GM21528 (cell line): ENCODE measurements at regions not wholly inside any gene's neighbourhood (a gene's known extent, or its start where the extent isn't known, plus 50 kb on each side); places are given as distances from the start of the nearest gene placed in this dataset.
"Not testable (repeated sequence)": the region's sequence is repeated elsewhere in the genome, so short reads cannot be mapped to it uniquely, and the experiment has no call there.

Experiments used
- ATAC-seq: cut with Tn5 transposase; IDR thresholded peaks from one replicate; pipeline ENCODE4 v1.9.1; 2021; ENCODE audit warnings: mild to moderate bottlenecking, moderate library complexity; ENCODE audit not compliant: unreplicated experiment, low FRiP score

DNA sequence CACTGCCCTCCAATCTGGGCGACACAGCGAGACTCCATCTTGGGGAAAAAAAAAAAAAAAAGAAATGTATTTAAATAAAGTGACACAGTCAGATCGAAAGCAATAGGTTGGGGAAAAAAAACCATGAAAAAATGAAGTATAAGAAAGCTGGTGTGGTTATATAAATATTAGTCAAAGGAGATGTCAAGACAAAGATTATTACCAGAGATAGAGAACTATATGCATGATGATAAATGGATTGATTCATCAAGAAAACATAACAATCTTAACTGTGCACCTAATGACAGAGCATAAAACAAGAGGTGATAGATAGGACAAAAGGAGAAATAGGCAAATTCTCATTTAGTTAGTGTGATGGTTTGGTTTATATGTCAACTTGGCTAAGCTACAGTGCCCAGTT is 146.9 kb upstream of the AHI1 start:
- no peak for ATAC-seq

GRCh38 chr6:135647521-135647920 is 150.0 kb upstream of the AHI1 start:
- ATAC-seq = no peak

GRCh38 chr6:135651964-135652755 is 154.6 kb upstream of the AHI1 start:
- peak; percentile 96 for ATAC-seq

DNA sequence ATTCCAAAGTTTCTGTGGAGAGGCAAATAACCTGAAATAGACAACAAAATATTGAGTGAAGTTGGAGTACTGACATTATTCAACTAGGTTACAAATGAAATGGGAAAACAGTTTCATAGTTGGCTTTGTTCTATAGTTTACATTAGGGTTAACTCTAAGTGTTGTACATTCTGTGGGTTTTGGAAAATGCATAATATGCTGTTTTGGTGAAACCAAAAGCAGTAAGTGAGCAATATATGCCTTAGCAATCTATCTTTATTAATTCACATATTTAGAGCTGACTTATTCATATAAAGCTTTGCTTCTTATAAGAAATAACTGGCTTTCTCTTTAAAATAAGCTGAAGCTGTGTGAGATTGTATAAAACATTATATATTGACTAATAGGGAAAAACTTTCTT is 157.5 kb upstream of the AHI1 start:
- no peak for ATAC-seq

DNA sequence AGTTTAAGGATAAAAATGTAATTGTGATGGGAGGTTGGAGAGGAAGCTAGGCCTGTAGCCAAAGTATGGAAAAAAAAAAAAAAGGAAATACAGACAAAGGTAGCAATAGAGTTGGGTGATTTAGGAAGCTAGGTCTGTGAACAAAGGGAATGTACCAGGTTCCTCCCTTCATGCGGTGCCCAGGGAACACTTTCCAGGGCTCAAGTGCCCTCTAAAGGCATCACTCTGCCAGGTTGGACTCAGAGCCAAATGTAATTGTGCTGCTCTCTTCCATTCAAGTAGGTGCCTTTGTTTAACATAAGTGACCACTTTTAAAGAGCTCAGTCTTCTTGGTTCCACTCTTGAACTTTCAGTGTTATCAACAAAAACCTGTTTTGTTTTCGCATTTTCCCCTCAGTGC is 159.7 kb upstream of the AHI1 start:
- ATAC-seq = no peak

GRCh38 chr6:135658481-135658880 is 160.9 kb upstream of the AHI1 start:
- no peak for ATAC-seq

DNA sequence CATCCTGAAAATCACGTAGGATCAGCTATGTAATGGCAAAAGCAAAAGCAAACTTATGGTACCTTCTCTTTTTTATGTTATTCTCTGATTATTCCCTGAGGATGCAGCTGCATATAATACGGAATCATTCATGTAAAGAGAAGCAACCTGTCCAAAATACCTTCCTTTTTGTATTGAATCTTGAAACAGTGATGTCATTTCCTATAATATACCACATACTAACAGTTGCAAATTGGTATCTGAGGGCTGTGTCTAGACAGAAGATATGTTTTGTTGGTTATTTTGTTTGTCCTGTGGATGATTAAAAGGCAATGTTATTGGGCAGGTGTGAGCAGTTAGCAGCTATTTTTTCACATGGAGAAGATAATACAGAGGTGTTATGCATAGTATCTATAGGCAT is 161.4 kb upstream of the AHI1 start:
- ATAC-seq = no peak

DNA sequence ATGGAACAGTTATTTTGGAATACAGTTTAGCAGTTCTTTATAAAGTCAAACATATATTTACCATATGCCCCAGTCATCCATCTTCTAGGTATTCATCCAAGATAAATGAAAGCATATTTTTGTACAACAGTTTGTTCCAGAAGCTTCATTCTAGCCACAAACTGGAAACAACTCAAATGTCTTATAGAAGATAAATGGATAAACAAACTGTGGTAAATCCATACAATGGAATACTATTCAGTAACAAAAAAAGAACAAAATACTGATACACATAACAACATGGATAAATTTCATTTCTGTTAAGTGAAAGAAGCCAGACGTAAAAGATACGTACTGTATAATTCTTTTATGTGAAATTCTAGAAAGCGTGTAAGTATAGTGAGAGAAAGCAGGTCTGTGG is 167.0 kb upstream of the AHI1 start:
- ATAC-seq = no peak

DNA sequence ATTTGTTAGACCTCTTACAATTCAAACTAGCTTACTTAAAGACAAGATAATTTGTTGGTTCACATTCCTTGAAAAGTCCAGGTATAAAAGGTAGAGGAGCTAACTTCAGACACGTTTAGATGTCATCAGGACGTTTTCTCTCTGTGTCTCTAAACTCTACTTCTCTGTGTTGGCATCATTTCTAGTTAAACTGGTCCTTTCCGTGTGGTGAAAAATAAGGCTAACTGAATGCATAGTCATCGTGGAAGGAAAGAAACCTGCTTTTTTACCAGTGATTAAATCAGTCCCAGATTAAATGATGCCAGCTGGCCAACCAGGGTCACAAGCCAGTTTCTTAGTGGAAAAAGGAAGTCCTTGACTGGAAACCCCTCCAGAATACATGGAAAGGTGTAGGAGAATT is 168.4 kb upstream of the AHI1 start:
- no peak for ATAC-seq

DNA sequence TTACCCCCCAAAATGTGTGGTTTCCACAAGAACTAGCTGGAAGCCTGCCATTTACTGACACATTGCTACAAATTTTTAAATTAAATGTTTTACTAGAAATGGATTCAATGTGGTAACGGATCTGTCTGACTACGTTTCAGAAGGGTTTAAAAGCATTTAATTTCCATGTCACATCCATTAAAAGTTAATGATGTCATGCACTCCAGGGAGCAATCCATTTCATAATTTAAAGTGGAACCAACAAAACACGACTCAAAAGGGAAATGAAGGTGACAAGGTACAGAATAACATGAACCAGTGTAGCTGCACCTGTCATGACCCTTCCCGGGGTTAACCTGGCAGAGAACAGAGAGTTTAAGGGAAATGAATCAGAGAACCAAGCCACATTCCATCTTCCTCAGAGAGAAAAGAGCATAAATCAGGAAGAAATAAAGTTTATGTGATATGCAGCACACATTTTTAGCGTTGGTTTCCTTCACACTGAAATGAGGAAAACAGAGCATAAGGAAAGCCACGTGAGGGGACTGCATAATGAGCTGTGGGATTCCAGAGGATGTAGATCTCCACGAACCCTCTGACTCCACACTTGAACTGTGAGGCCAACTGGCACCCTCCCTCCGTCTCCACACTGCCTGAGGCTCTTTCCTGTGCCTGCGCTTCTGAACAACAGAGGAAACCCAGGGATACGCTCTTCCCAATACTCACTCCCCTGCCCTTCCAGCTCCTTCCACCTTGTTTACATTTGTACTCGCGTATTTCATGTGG is 170.3 kb upstream of the AHI1 start:
- ATAC-seq = no peak

GRCh38 chr6:135672256-135672655 is 174.7 kb upstream of the AHI1 start:
- no peak for ATAC-seq

GRCh38 chr6:135673501-135674309 is 176.2 kb upstream of the AHI1 start:
- ATAC-seq = no peak

GRCh38 chr6:135675026-135675425 is 176.5 kb upstream of the PDE7B start:
- no peak for ATAC-seq

GRCh38 chr6:135675862-135676261 is 175.6 kb upstream of the PDE7B start:
- no peak for ATAC-seq

DNA sequence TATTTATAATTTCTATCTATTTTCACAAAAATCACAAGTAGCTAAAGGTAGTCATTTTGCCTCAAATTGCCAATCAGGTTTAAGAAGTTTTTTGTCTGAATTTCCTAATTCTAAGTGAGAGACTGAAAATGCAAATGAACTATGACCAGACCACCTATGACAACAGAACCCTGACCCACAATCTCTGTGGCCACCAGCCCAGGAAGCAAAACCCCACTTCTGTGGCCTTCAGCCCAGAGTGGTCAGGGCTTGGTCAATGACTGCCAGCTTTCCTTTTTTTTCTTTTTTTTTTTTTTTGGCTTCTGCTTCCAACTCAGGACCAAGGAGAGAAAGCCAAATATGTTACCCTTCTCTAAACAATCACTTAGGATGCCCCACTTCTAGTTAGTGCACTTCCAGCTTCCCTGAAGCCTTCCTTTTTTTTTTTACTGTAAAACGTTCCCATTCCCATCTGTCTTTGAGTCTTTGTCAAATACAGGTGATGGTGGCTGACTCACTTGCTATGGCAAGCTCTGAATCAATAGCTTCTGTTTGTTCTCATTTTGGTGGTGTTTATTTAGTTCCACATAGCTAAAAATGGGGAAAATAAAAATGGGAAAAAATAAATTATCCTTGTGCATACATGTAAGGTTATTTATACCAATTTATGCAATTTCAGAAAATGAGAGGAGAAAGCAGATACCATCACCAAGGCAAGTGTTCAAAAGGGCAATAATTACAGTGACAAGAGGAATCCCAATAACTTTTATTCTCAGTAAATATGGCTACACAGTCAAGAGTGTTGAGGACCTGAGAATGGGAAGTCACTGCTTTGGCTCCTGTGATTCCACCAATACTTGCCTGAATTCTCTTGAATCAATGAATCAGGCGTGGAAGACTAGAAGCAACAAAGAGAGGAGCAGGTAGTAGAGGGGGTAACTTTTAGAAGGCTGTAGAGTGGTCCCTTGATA is 170.3 kb upstream of the PDE7B start:
- no peak for ATAC-seq

DNA sequence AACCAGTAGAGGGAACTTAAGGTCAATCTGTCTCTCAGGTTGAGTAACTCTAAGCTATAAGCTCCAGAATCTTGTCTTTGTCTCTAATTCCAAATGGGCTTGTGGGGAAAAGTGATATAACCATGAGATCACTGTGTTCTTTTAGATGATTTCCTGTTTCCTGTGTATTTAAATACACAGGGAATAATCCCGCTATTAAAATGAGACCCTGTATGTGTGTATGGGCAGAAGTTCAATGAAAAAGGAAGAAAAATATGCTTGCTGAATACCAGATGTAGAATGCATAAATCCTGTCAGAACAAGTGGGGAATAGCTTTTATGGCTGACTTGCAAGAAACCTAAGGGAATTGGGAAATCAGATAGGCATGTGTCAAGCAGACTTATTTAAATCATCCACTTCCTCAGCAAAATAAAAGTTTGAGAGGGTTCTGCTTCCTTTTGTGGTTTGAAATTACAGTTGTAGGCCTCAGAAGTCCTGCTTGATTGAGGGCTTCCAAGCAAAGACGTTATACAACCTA is 164.7 kb upstream of the PDE7B start:
- no peak for ATAC-seq

DNA sequence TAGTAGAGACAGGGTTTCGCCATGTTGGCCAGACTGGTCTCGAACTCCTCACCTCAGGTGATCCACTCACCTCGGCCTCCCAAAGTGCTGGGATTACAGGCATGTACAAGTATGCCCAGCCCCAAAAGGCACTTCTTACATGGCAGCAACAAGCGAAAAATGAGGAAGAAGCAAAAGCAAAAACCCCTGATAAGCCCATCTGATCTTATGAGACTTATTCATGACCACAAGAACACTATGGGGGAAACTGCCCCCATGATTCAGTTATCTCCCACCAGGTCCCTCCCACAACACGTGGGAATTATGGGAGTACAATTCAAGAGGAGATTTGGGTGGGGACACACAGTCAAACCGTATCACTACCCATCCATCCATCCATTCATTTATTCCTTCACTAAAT is 163.0 kb upstream of the PDE7B start:
- ATAC-seq = not testable (repeated sequence)

- no peak for ATAC-seq
Observed at GRCh38 chr6:135692426-135692825, 159.1 kb upstream of the PDE7B start.

- no peak for ATAC-seq
Observed at GRCh38 chr6:135693811-135694370, 157.6 kb upstream of the PDE7B start.

- ATAC-seq = no peak
Observed at GRCh38 chr6:135699705-135700104, 151.8 kb upstream of the PDE7B start.
